ENCODE measurements at regions not wholly inside any gene's neighbourhood (a gene's known extent, or its start where the extent isn't known, plus 50 kb on each side); places are given as distances from the start of the nearest gene placed in this dataset.

DNA sequence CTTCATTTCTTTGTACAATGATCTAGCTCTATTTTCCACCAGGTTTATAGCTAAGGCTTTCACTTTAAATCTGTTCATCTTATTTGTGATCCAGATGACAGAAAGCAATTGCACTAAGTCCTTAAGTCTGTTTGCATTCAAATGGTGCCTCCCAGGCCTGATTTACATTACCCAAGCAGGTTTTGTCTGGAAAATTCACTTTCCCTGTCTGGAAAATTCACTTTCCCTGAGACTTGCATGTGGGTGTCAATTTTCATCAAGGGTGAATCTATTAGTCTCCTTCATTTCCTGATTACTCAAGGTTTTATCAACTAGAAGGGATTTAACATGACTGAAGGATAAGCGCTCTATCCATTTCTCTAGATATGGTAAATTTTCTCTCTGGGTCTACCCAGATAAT is 1480.2 kb upstream of the GOT2 start:
- intact Hi-C loops (cut with micrococcal nuclease; ENCODE audit: unreplicated experiment), result no loop called here
- in situ Hi-C loops (cut with MboI), result no loop called here
- Histone ChIP-seq H3K9me3 (replicated peaks; ENCODE audit: control insufficient read depth, insufficient read depth, low read length) (no peaks in the 10 kb centered on the region), H4K20me1 (ENCODE audit: control insufficient read depth, insufficient read depth) (no peaks in the 10 kb centered on the region), H3K9ac (ENCODE audit: control insufficient read depth, insufficient read depth, low read length) (no peak overlapping the region), H3K4me3 (no peak overlapping the region), H3K36me3 (ENCODE audit: control insufficient read depth in 2 of 2, insufficient read depth in 2 of 2, low read length in 1 of 2) (no peaks in the 10 kb centered on the region), H2AFZ (ENCODE audit: control insufficient read depth, low read depth, low read length) (no peak overlapping the region), H3K79me2 (ENCODE audit: control insufficient read depth, insufficient read depth, low read length) (no peaks in the 10 kb centered on the region), H3K27ac (ENCODE audit: control insufficient read depth, insufficient read depth) (no peak overlapping the region), H3K27me3 (replicated peaks in 1 of 2; ENCODE audit: control insufficient read depth in 2 of 2, insufficient read depth in 2 of 2, low read length in 1 of 2) (no peaks in the 10 kb centered on the region), H3K4me2 (ENCODE audit: control insufficient read depth, insufficient read depth) (no peak overlapping the region), H3K4me1 (ENCODE audit: control insufficient read depth, insufficient read depth, low read length) (no peaks in the 10 kb centered on the region)
- 100% methylated on average over 1 of the region's 1 CpG for WGBS (ENCODE audit: insufficient coverage, insufficient replicate concordance, low lambda C conversion rate, missing lambda C conversion rate)
- RAD21 ChIA-PET (ENCODE audit: unreplicated experiment), result no interaction called here
- DNase-seq (ENCODE audit: low read depth, low spot score) (no peak), ATAC-seq (no peak), FAIRE-seq (no peak)
- CTCF ChIA-PET, result no interaction called here
- TF ChIP-seq, protein P1, sequence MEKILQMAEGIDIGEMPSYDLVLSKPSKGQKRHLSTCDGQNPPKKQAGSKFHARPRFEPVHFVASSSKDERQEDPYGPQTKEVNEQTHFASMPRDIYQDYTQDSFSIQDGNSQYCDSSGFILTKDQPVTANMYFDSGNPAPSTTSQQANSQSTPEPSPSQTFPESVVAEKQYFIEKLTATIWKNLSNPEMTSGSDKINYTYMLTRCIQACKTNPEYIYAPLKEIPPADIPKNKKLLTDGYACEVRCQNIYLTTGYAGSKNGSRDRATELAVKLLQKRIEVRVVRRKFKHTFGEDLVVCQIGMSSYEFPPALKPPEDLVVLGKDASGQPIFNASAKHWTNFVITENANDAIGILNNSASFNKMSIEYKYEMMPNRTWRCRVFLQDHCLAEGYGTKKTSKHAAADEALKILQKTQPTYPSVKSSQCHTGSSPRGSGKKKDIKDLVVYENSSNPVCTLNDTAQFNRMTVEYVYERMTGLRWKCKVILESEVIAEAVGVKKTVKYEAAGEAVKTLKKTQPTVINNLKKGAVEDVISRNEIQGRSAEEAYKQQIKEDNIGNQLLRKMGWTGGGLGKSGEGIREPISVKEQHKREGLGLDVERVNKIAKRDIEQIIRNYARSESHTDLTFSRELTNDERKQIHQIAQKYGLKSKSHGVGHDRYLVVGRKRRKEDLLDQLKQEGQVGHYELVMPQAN (conservative IDR thresholded peaks at IDR 0.05), result no peak
- TF ChIP-seq, protein P2, sequence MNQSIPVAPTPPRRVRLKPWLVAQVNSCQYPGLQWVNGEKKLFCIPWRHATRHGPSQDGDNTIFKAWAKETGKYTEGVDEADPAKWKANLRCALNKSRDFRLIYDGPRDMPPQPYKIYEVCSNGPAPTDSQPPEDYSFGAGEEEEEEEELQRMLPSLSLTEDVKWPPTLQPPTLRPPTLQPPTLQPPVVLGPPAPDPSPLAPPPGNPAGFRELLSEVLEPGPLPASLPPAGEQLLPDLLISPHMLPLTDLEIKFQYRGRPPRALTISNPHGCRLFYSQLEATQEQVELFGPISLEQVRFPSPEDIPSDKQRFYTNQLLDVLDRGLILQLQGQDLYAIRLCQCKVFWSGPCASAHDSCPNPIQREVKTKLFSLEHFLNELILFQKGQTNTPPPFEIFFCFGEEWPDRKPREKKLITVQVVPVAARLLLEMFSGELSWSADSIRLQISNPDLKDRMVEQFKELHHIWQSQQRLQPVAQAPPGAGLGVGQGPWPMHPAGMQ (IDR thresholded peaks at IDR 0.05; ENCODE audit: borderline replicate concordance), result no peak
- TF ChIP-seq, protein P3, sequence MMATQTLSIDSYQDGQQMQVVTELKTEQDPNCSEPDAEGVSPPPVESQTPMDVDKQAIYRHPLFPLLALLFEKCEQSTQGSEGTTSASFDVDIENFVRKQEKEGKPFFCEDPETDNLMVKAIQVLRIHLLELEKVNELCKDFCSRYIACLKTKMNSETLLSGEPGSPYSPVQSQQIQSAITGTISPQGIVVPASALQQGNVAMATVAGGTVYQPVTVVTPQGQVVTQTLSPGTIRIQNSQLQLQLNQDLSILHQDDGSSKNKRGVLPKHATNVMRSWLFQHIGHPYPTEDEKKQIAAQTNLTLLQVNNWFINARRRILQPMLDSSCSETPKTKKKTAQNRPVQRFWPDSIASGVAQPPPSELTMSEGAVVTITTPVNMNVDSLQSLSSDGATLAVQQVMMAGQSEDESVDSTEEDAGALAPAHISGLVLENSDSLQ (IDR thresholded peaks at IDR 0.05), result no peak
- TF ChIP-seq SIX5 (IDR thresholded peaks at IDR 0.05; ENCODE audit: low read depth, low read length, severe bottlenecking) (no peak), IKZF1 (conservative IDR thresholded peaks at IDR 0.05) (no peak), NFYB (IDR thresholded peaks at IDR 0.05; ENCODE audit: insufficient read depth, low read depth, low read length) (no peak), ZZZ3 (IDR thresholded peaks at IDR 0.05; ENCODE audit: control insufficient read depth, insufficient read length, low read depth) (no peak), NFXL1 (IDR thresholded peaks at IDR 0.05; ENCODE audit: borderline replicate concordance) (no peak), KAT2A (conservative IDR thresholded peaks at IDR 0.05; ENCODE audit: control insufficient read depth, low read depth, low read length) (no peak), STAT3 (IDR thresholded peaks at IDR 0.05; ENCODE audit: low read depth, low read length) (no peak), RFX5 (IDR thresholded peaks at IDR 0.05; ENCODE audit: low read depth, low read length) (no peak), NRF1 (conservative IDR thresholded peaks at IDR 0.05; ENCODE audit: low read depth, low read length) (no peak), GABPA (IDR thresholded peaks at IDR 0.05; ENCODE audit: low read depth) (no peak), NFIC (IDR thresholded peaks at IDR 0.05; ENCODE audit: low read depth, low read length) (no peak)
- TF ChIP-seq, protein P4, sequence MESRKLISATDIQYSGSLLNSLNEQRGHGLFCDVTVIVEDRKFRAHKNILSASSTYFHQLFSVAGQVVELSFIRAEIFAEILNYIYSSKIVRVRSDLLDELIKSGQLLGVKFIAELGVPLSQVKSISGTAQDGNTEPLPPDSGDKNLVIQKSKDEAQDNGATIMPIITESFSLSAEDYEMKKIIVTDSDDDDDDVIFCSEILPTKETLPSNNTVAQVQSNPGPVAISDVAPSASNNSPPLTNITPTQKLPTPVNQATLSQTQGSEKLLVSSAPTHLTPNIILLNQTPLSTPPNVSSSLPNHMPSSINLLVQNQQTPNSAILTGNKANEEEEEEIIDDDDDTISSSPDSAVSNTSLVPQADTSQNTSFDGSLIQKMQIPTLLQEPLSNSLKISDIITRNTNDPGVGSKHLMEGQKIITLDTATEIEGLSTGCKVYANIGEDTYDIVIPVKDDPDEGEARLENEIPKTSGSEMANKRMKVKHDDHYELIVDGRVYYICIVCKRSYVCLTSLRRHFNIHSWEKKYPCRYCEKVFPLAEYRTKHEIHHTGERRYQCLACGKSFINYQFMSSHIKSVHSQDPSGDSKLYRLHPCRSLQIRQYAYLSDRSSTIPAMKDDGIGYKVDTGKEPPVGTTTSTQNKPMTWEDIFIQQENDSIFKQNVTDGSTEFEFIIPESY (IDR thresholded peaks at IDR 0.05), result no peak
- TF ChIP-seq, protein P5, sequence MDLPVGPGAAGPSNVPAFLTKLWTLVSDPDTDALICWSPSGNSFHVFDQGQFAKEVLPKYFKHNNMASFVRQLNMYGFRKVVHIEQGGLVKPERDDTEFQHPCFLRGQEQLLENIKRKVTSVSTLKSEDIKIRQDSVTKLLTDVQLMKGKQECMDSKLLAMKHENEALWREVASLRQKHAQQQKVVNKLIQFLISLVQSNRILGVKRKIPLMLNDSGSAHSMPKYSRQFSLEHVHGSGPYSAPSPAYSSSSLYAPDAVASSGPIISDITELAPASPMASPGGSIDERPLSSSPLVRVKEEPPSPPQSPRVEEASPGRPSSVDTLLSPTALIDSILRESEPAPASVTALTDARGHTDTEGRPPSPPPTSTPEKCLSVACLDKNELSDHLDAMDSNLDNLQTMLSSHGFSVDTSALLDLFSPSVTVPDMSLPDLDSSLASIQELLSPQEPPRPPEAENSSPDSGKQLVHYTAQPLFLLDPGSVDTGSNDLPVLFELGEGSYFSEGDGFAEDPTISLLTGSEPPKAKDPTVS (IDR thresholded peaks at IDR 0.05; ENCODE audit: low read depth, low read length), result no peak
- POLR2A ChIA-PET, result no interaction called here
- BruUV-seq (replicated peaks), result no TSS peak
- SMC1A ChIA-PET (ENCODE audit: uncharacterized antibody, unreplicated experiment), result interaction anchor here (2.4 kb wide), 1 partner anchor 9 kb away, joined by 8 read pairs; no protein-coding TSS in a partner anchor
